ENCODE measurements at regions not wholly inside any gene's neighbourhood (a gene's known extent, or its start where the extent isn't known, plus 50 kb on each side); places are given as distances from the start of the nearest gene placed in this dataset.

DNA sequence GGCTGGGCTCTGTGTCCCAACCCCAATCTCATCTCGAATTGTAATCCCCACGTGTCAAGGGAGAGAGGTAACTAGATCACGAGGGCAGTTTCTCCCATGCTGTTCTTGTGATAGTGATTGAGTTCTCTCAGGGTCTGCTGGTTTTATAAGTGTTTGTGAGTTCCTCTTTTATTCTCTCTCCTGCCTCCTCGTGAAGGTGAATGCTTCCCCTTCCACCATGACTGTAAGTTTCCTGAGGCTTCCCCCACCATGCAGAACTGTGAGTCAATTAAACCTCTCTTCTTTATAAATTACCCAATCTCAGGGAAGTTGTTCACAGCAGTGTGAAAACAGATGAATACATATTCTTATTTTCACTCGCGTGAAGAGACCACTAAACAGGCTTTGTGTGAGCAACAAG is 148.2 kb downstream of the TMEM30B start:
- H3K9me3 ChIP-seq (ENCODE audit: low read depth): no peaks in the 10 kb centered on the region
- H3K36me3 ChIP-seq: no peaks in the 10 kb centered on the region
- no peak for DNase-seq (ENCODE audit: low read depth in 1 of 2, low spot score in 1 of 2)
- no peak overlapping the region for H3K4me3 ChIP-seq
- TF ChIP-seq, protein P1, sequence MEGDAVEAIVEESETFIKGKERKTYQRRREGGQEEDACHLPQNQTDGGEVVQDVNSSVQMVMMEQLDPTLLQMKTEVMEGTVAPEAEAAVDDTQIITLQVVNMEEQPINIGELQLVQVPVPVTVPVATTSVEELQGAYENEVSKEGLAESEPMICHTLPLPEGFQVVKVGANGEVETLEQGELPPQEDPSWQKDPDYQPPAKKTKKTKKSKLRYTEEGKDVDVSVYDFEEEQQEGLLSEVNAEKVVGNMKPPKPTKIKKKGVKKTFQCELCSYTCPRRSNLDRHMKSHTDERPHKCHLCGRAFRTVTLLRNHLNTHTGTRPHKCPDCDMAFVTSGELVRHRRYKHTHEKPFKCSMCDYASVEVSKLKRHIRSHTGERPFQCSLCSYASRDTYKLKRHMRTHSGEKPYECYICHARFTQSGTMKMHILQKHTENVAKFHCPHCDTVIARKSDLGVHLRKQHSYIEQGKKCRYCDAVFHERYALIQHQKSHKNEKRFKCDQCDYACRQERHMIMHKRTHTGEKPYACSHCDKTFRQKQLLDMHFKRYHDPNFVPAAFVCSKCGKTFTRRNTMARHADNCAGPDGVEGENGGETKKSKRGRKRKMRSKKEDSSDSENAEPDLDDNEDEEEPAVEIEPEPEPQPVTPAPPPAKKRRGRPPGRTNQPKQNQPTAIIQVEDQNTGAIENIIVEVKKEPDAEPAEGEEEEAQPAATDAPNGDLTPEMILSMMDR (IDR thresholded peaks at IDR 0.05; ENCODE audit: low read depth, low read length): no peak
- no peak overlapping the region for H3K27ac ChIP-seq
- no peaks in the 10 kb centered on the region for H3K27me3 ChIP-seq
- H3K4me1 ChIP-seq (ENCODE audit: low read depth): peaks cover 23% of the 10 kb centered on the region

DNA sequence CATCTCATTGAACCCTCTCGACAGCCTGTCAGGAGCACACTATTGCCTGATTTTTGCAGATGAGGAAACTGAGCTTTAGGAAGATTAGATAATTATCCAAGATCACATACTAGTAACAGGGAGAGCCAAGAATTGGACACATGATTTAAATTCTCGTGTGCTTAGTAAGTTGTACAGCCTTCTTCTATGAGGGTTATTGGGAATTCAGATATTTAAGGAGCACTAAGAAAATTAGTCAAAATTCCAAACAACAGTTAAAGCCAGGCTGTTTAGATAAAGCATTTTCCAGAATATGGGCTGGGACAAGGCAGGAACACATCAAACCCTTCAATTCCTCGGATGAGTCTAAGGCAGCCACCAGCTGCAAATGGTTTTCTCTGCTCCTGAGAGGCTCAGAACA is 148.8 kb downstream of the TMEM30B start:
- Histone ChIP-seq H3K4me3 (no peak overlapping the region), H3K27me3 (no peaks in the 10 kb centered on the region), H3K36me3 (no peaks in the 10 kb centered on the region), H3K4me1 (ENCODE audit: low read depth) (peaks cover 27% of the 10 kb centered on the region), H3K9me3 (ENCODE audit: low read depth) (no peaks in the 10 kb centered on the region), H3K27ac (no peak overlapping the region)
- DNase-seq (ENCODE audit: low read depth in 1 of 2, low spot score in 1 of 2): no peak
- TF ChIP-seq, protein P1 (IDR thresholded peaks at IDR 0.05; ENCODE audit: low read depth, low read length): no peak

DNA sequence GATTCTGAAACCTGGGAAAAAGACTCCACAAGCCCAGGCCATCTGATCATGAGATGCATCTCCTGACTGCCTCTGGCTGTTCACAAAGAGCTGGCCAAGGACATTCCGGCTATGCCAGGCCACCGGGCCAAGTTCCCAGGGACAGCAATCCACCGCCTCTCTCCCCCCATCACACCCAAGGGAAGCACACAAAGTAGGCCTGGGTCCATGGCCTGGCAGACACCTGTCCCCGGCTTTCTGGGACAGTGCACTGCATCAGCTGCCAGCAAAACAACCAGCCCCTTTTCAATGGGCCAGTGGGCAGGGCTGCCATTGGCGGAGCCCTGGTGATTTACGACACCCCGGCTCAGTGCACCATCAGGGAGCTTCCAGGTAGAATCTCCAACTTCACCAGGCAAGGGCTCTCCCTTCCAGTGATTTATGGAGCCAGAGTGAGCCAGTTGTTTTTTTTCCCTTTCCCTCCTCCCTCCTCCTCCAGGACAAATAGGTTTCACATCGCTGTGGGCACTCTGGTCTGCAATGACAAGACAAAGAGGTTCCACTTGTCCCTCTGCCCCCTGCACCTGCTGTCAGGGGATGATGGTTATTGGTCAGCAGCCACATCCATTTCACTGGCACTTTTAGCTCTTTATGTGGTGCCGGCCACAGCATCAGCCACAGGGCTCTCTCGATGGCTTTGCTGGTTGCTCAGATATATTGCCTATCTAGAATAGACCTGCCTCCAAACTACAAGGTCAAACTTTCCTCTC is 149.6 kb downstream of the SLC38A6 start:
- no peaks in the 10 kb centered on the region for H3K27me3 ChIP-seq
- H3K36me3 ChIP-seq: no peaks in the 10 kb centered on the region
- TF ChIP-seq, protein P1 (IDR thresholded peaks at IDR 0.05; ENCODE audit: low read depth, low read length): no peak
- H3K9me3 ChIP-seq (ENCODE audit: low read depth): no peaks in the 10 kb centered on the region
- H3K4me3 ChIP-seq: no peak overlapping the region
- H3K4me1 ChIP-seq (ENCODE audit: low read depth): peaks cover 42% of the 10 kb centered on the region
- no peak overlapping the region for H3K27ac ChIP-seq
- DNase-seq (ENCODE audit: low read depth in 1 of 2, low spot score in 1 of 2): no peak

DNA sequence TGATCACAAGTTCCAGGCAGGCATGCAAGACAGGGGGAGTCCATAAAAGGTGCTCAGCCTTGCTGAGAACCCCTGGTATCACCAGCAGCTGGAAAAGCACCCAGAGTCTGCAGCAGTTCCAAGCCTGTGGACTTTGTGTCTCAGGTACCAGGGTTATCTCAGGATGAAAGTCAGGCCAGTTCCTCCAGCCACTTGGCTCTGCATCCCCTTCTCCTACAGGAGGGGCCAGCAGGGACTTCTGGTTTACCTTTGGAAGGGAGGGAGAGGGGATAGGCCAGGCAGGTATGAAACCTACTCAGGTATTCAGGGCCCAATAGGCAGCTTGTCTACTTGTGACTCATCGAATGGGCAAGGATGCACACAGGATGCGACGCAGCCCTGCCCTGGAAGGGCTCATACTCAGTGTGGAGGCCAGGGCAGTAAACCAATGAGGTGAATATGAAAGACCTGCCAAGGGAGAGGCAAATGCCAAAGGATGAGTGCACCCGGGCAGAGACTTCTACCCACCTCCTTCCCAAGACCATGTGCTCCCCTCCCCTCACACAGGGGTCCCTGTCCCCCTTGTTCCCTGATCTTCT is 148.2 kb downstream of the SLC38A6 start:
- TF ChIP-seq, protein P1 (IDR thresholded peaks at IDR 0.05; ENCODE audit: low read depth, low read length): no peak
- H3K4me3 ChIP-seq: no peak overlapping the region
- H3K36me3 ChIP-seq: no peaks in the 10 kb centered on the region
- H3K27ac ChIP-seq: no peak overlapping the region
- DNase-seq (ENCODE audit: low read depth in 1 of 2, low spot score in 1 of 2): no peak
- no peaks in the 10 kb centered on the region for H3K9me3 ChIP-seq (ENCODE audit: low read depth)
- H3K27me3 ChIP-seq: no peaks in the 10 kb centered on the region
- peaks cover 56% of the 10 kb centered on the region for H3K4me1 ChIP-seq (ENCODE audit: low read depth)

DNA sequence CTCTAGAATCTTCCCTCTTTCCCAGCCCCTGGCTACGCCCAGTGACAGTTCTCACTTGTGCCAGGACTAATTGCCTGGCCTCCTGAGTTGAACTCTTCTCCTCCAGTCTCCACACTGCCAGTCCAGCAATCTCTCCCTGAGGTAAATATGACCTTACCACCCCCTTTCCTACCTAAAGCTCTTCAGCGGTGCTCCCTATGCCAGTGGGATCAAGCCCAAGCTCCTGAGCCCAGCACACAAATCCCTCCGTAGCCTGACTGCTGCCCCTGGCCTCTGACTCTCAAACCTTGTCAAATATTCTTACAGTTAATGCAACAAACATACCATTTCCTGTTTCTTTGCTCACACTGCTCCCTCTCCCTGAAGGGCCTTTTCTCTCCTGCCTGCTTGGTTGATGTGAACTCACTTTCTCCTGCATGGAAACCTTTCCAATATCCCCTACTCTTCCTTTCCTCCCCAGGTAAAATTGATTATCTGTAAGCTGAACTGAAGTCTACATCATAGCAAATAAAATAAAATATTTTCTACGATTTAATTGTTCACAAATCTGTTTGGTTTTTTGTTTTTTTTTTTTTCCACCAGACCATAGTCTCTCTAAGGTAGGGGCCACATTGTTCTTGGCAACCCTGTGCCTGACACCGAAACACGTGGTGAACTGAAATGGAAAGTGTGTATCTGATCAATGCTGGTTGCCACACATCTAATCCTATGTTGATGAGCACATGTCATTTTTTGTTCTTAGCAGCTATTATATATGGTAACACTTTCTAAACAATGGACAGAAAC is 147.5 kb downstream of the SLC38A6 start:
- DNase-seq (ENCODE audit: low read depth in 1 of 2, low spot score in 1 of 2): no peak
- Histone ChIP-seq H3K36me3 (no peaks in the 10 kb centered on the region), H3K27me3 (no peaks in the 10 kb centered on the region), H3K9me3 (ENCODE audit: low read depth) (no peaks in the 10 kb centered on the region), H3K4me1 (ENCODE audit: low read depth) (peaks cover 63% of the 10 kb centered on the region), H3K27ac (no peak overlapping the region), H3K4me3 (no peak overlapping the region)
- TF ChIP-seq, protein P1 (IDR thresholded peaks at IDR 0.05; ENCODE audit: low read depth, low read length): no peak

Data from cardiac muscle cell (in vitro differentiated cells and primary cell).